DOHH2 (cell line): ENCODE measurements at regions not wholly inside any gene's neighbourhood (a gene's known extent, or its start where the extent isn't known, plus 50 kb on each side); places are given as distances from the start of the nearest gene placed in this dataset.

ENCODE experiments used
- H3F3A ChIP-seq: fragments of 200-600 bp; sonication (generic), shearing (Covaris generic); 2 replicates; pipeline ENCODE4 v1.6.0; 2016; ENCODE audit warnings: antibody characterized with exemption, mild to moderate bottlenecking; ENCODE audit not compliant: control insufficient read depth, insufficient read depth
- H3K27ac ChIP-seq: fragments of 200-600 bp; sonication (generic); 2 replicates; pipeline ENCODE4 v1.5.1; 2014; ENCODE audit warnings: low read depth, mild to moderate bottlenecking, low read length, moderate library complexity
- H3K27me3 ChIP-seq: fragments of 200-600 bp; sonication (generic); 2 replicates; pipeline ENCODE4 v1.6.1; 2014; ENCODE audit warnings: mild to moderate bottlenecking, low read length, mixed read lengths; ENCODE audit not compliant: control insufficient read depth
- H3K36me3 ChIP-seq: fragments of 200-600 bp; sonication (generic); 2 replicates; pipeline ENCODE4 v1.6.1; 2014; ENCODE audit warnings: mild to moderate bottlenecking, low read length, moderate library complexity, mixed read lengths; ENCODE audit not compliant: control insufficient read depth
- H3K4me1 ChIP-seq: fragments of 200-600 bp; sonication (generic); 2 replicates; pipeline ENCODE4 v1.6.1; 2014; ENCODE audit warnings: mild to moderate bottlenecking, low read length, mixed read lengths; ENCODE audit not compliant: control insufficient read depth
- H3K4me2 ChIP-seq: fragments of 200-600 bp; sonication (generic); 2 replicates; pipeline ENCODE4 v1.6.0; 2014; ENCODE audit warnings: mild to moderate bottlenecking, low read length, moderate library complexity
- H3K4me3 ChIP-seq: fragments of 200-600 bp; sonication (generic); 2 replicates; pipeline ENCODE4 v1.5.1; 2014; ENCODE audit warnings: mild to moderate bottlenecking, low read length, mixed read lengths
- H3K79me2 ChIP-seq: fragments of 200-600 bp; sonication (generic); 2 replicates; pipeline ENCODE4 v1.6.1; 2014; ENCODE audit warnings: mild to moderate bottlenecking, low read length, mixed read lengths; ENCODE audit not compliant: control insufficient read depth
- H3K9me2 ChIP-seq: fragments of 200-600 bp; sonication (generic); replicated peaks from 2 replicates; pipeline ENCODE4 v1.6.1; 2014; ENCODE audit warnings: mild to moderate bottlenecking, low read length, mixed read lengths; ENCODE audit not compliant: control insufficient read depth
- H3K9me3 ChIP-seq: fragments of 200-600 bp; sonication (generic); 2 replicates; pipeline ENCODE4 v1.6.1; 2014; ENCODE audit warnings: antibody characterized with exemption, low read length, mixed read lengths; ENCODE audit not compliant: control insufficient read depth, insufficient read depth
- H4K20me1 ChIP-seq: fragments of 200-600 bp; sonication (generic); 2 replicates; pipeline ENCODE4 v1.6.0; 2014; ENCODE audit warnings: low read depth, mild to moderate bottlenecking, antibody characterized with exemption, low read length, moderate library complexity; ENCODE audit not compliant: control insufficient read depth, insufficient read depth
- CTCF ChIP-seq: fragments of 200-600 bp; sonication (generic); IDR thresholded peaks from one replicate; pipeline ENCODE4 v1.5.1; 2014; ENCODE audit warnings: antibody characterized with exemption, mild to moderate bottlenecking, low read depth, low read length; ENCODE audit not compliant: poor library complexity, severe bottlenecking
- EZH2phosphoT487 ChIP-seq: fragments of 200-600 bp; sonication (generic); IDR thresholded peaks from 2 replicates; pipeline ENCODE4 v1.6.1; 2017; ENCODE audit warnings: borderline replicate concordance, mild to moderate bottlenecking, antibody characterized with exemption, low read length, moderate library complexity, mixed read lengths

- Histone ChIP-seq H3K79me2 (no peaks in the 10 kb centered on the region), H3K27ac (no peak overlapping the region), H3K4me2 (no peak overlapping the region), H4K20me1 (no peaks in the 10 kb centered on the region), H3K36me3 (no peaks in the 10 kb centered on the region), H3F3A (no peaks in the 10 kb centered on the region), H3K4me1 (no peaks in the 10 kb centered on the region), H3K27me3 (no peaks in the 10 kb centered on the region), H3K9me2 (no peaks in the 10 kb centered on the region; the same call in 1 of the 2 replicates), H3K4me3 (no peak overlapping the region), H3K9me3 (no peaks in the 10 kb centered on the region)
- TF ChIP-seq EZH2phosphoT487 (no peak), CTCF (no peak)
Observed at GRCh38 chr6:119466226-119466625, 116.7 kb upstream of the MAN1A1 start.

- H3K9me3 ChIP-seq, result no peaks in the 10 kb centered on the region
- no peak overlapping the region for H3K27ac ChIP-seq
- no peak overlapping the region for H3K4me3 ChIP-seq
- H3K27me3 ChIP-seq, result no peaks in the 10 kb centered on the region
- H3K79me2 ChIP-seq, result no peaks in the 10 kb centered on the region
- no peaks in the 10 kb centered on the region for H3K36me3 ChIP-seq
- H4K20me1 ChIP-seq, result no peaks in the 10 kb centered on the region
- H3K4me2 ChIP-seq, result no peak overlapping the region
- TF ChIP-seq CTCF (no peak), EZH2phosphoT487 (no peak)
- no peaks in the 10 kb centered on the region for H3F3A ChIP-seq
- H3K9me2 ChIP-seq, result no peaks in the 10 kb centered on the region
- no peaks in the 10 kb centered on the region for H3K4me1 ChIP-seq
Observed at GRCh38 chr6:119463081-119463626, 113.6 kb upstream of the MAN1A1 start.

- Histone ChIP-seq H3K4me1 (no peaks in the 10 kb centered on the region), H3K4me2 (no peak overlapping the region), H4K20me1 (no peaks in the 10 kb centered on the region), H3K4me3 (no peak overlapping the region), H3K27ac (no peak overlapping the region), H3K9me3 (no peaks in the 10 kb centered on the region), H3K79me2 (no peaks in the 10 kb centered on the region), H3K36me3 (no peaks in the 10 kb centered on the region), H3K9me2 (no peaks in the 10 kb centered on the region), H3F3A (no peaks in the 10 kb centered on the region), H3K27me3 (no peaks in the 10 kb centered on the region)
- TF ChIP-seq EZH2phosphoT487 (no peak), CTCF (no peak)
Observed at GRCh38 chr6:119461187-119461586, 111.6 kb upstream of the MAN1A1 start.
